Stomach (tissue), 8 donors: ENCODE measurements at regions not wholly inside any gene's neighbourhood (a gene's known extent, or its start where the extent isn't known, plus 50 kb on each side); places are given as distances from the start of the nearest gene placed in this dataset.

Experiments
- DNase-seq, 2 donors: peaks; one replicate each; pipeline versions ENCODE4 v3.0.0 to v3.0.0-alpha.2; 2013 to 2019
- H3K27ac ChIP-seq, 5 donors: fragments of 200-600 bp in 4 of 5; sonication (generic) in 4 of 5; one replicate each; pipeline ENCODE4 v1.5.1; 2013 to 2019; ENCODE audit warnings: mild to moderate bottlenecking in 1 of 5, moderate library complexity in 1 of 5
- H3K27me3 ChIP-seq, 3 donors: fragments of 200-600 bp; sonication (generic); one replicate each; pipeline ENCODE4 v1.5.1; 2017 to 2019; ENCODE audit warnings: mixed run types in 1 of 3
- H3K36me3 ChIP-seq, 4 donors: fragments of 200-600 bp; sonication (generic); 1 replicate in 3 of 4; 2 replicates in 1 of 4; pipeline ENCODE4 v1.5.1; 2016 to 2019
- H3K4me1 ChIP-seq, 4 donors: fragments of 200-600 bp; sonication (generic); one replicate each; pipeline ENCODE4 v1.5.1; 2016 to 2019
- H3K4me3 ChIP-seq, 4 donors: fragments of 200-600 bp; sonication (generic) in 3 of 4; one replicate each; pipeline ENCODE4 v1.5.1; 2016 to 2019; ENCODE audit warnings: mild to moderate bottlenecking in 1 of 4
- H3K9me3 ChIP-seq, 4 donors: fragments of 200-600 bp; sonication (generic); one replicate each; pipeline ENCODE4 v1.5.1; 2016 to 2019
- CTCF ChIP-seq, 7 experiments: fragments of 450-650 bp in 4 of 7; fragments of 200-600 bp in 3 of 7; sonication (generic) in 3 of 7; IDR thresholded peaks; one replicate each; pipeline ENCODE4 v1.5.1; 2016 to 2019; ENCODE audit warnings: antibody characterized with exemption in 7 of 7, control low read depth in 2 of 7, mild to moderate bottlenecking in 1 of 7
- EP300 ChIP-seq: sonication (generic); formaldehyde crosslinking; IDR thresholded peaks from one replicate; pipeline ENCODE4 v1.6.1; 2017; ENCODE audit warnings: antibody characterized with exemption
- POLR2A ChIP-seq, 4 donors: fragments of 450-650 bp; IDR thresholded peaks; one replicate each; pipeline ENCODE4 v1.6.1; 2016; ENCODE audit warnings: antibody characterized with exemption in 4 of 4, control low read depth in 2 of 4, mild to moderate bottlenecking in 1 of 4, moderate library complexity in 1 of 4
- POLR2AphosphoS5 ChIP-seq, 3 donors: sonication (generic); formaldehyde crosslinking; IDR thresholded peaks; one replicate each; pipeline ENCODE4 v1.6.1; 2016; ENCODE audit warnings: antibody characterized with exemption in 3 of 3
- WGBS, 5 donors: extraction: QIAGEN DNeasy Blood & Tissue Kit in 3 of 5; methylation state at CpG; one replicate each; pipeline versions ENCODE4 v1.1.5 to v1.1.7; 2013 to 2018; 5-methylcytosine and 5-hydroxymethylcytosine counted together
- intact Hi-C: fragments of 100-400 bp; cut with DNase I; formaldehyde crosslinking; loops from one replicate; pipeline ENCODE4 v1.15.1; 2023; ENCODE audit warnings: low total_unique reads
- donor health status: healthy with polysubstance abuse.
- donor health status: Bipolar disorder and iron deficiency.
- donor health status: healthy.

- Histone ChIP-seq H3K9me3 (no peaks in the 10 kb centered on the region), H3K36me3 (no peaks in the 10 kb centered on the region), H3K4me1 (no peaks in the 10 kb centered on the region), H3K27me3 (no peaks in the 10 kb centered on the region), H3K27ac (no peak overlapping the region), H3K4me3 (no peak overlapping the region)
- TF ChIP-seq EP300: no peak
- no peak for TF ChIP-seq POLR2A (IDR thresholded peaks at IDR 0.05)
- TF ChIP-seq POLR2AphosphoS5 (IDR thresholded peaks at IDR 0.05): no peak
- no peak for TF ChIP-seq CTCF (IDR thresholded peaks at IDR 0.05)
- DNase-seq: no peak
- WGBS, 5 donors: 59 to 86% (median 83%) methylated on average over 2 of the region's 2 CpGs
- intact Hi-C loops: no loop called here
These were observed 332.1 kb upstream of the CDH20 start for GRCh38 chr18:61001138-61001537.

GRCh38 chr18:61006687-61007224 lies 326.5 kb upstream of the CDH20 start:
- no peak for DNase-seq
- Histone ChIP-seq H3K27me3 (no peaks in the 10 kb centered on the region), H3K4me3 (no peak overlapping the region), H3K27ac (no peak overlapping the region), H3K4me1 (no peaks in the 10 kb centered on the region), H3K9me3 (no peaks in the 10 kb centered on the region), H3K36me3 (no peaks in the 10 kb centered on the region)
- TF ChIP-seq POLR2AphosphoS5 (IDR thresholded peaks at IDR 0.05) (no peak), CTCF (IDR thresholded peaks at IDR 0.05) (no peak), POLR2A (IDR thresholded peaks at IDR 0.05) (no peak), EP300 (no peak)
- 71 to 87% (median 85%) methylated on average over 4 of the region's 4 CpGs for WGBS, 5 donors
- intact Hi-C loops: no loop called here

- H3K4me3 ChIP-seq: no peak overlapping the region
- H3K4me1 ChIP-seq: no peaks in the 10 kb centered on the region
- intact Hi-C loops: no loop called here
- no peaks in the 10 kb centered on the region for H3K27me3 ChIP-seq
- 56 to 84% (median 76%) methylated on average over 3 of the region's 3 CpGs for WGBS, 5 donors
- H3K27ac ChIP-seq: no peak overlapping the region
- H3K36me3 ChIP-seq: no peaks in the 10 kb centered on the region
- H3K9me3 ChIP-seq: peaks cover 0 to 4% (median 0%) of the 10 kb centered on the region in 4 donors
- TF ChIP-seq POLR2A (IDR thresholded peaks at IDR 0.05): no peak
- DNase-seq: no peak
These were observed 313.6 kb upstream of the CDH20 start for GRCh38 chr18:61019338-61020301.

GRCh38 chr18:61025596-61025995 lies 307.6 kb upstream of the CDH20 start:
- Histone ChIP-seq H3K27me3 (no peaks in the 10 kb centered on the region), H3K4me1 (no peaks in the 10 kb centered on the region), H3K27ac (no peak overlapping the region), H3K36me3 (no peaks in the 10 kb centered on the region), H3K4me3 (no peak overlapping the region), H3K9me3 (peaks cover 0 to 4% (median 0%) of the 10 kb centered on the region in 4 donors)
- intact Hi-C loops: no loop called here
- WGBS, 5 donors: 36 to 69% (median 51%) methylated on average over 1 of the region's 1 CpG
- no peak for TF ChIP-seq EP300
- no peak for TF ChIP-seq POLR2AphosphoS5 (IDR thresholded peaks at IDR 0.05)
- no peak for TF ChIP-seq POLR2A (IDR thresholded peaks at IDR 0.05)
- TF ChIP-seq CTCF (IDR thresholded peaks at IDR 0.05): no peak
- no peak for DNase-seq

GRCh38 chr18:61031626-61032025 lies 301.6 kb upstream of the CDH20 start:
- Histone ChIP-seq H3K4me1 (no peaks in the 10 kb centered on the region), H3K9me3 (no peaks in the 10 kb centered on the region), H3K36me3 (no peaks in the 10 kb centered on the region), H3K4me3 (no peak overlapping the region), H3K27ac (no peak overlapping the region), H3K27me3 (no peaks in the 10 kb centered on the region)
- DNase-seq: no peak
- TF ChIP-seq POLR2AphosphoS5 (IDR thresholded peaks at IDR 0.05) (no peak), CTCF (IDR thresholded peaks at IDR 0.05) (no peak), EP300 (no peak), POLR2A (IDR thresholded peaks at IDR 0.05) (no peak)
- WGBS, 5 donors: 76 to 87% (median 81%) methylated on average over 2 of the region's 2 CpGs
- intact Hi-C loops: no loop called here
